ENCODE measurements at regions not wholly inside any gene's neighbourhood (a gene's known extent, or its start where the extent isn't known, plus 50 kb on each side); places are given as distances from the start of the nearest gene placed in this dataset.

DNA sequence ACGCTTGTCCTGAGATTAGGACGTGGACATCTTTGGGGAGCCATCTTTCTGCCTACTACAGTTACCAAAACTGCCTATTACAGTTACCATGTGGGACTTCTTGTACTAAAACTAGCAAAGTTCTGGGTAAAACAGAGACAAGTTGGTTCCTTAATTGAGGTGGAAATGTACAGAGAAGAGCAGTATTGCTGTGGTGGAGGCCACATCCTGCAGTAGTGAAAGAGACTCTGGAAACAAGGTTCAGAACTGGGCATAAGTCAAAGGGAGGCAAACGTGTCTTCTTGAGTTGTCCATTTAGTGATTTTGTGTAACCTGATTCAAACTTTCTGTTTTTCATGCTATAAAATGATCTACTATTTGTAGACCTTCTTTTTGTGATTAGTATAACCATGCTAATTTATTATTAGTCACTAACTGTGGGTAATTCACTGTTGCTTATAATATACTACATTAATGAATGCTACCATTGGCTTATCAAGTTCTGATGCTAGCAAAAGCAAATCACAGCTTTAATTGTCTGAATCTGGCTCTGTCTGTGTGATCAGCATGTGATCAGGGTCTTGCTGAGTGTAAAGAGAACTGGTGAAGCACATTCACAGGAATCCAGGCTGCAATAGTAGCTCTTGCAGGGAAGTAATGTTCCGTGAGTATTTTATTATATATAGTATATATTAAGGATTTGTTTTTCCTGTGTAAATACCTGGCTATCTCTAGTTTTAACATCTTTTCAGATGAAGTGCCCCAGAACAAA is 207.9 kb upstream of the GAP43 start:
- intact Hi-C loops (cut with DNase I) = no loop called here
- ATAC-seq (no peak), DNase-seq (ENCODE audit: missing footprints) (no peak)

GRCh38 chr3:115418583-115418982 is 204.7 kb upstream of the GAP43 start:
- DNase-seq (ENCODE audit: missing footprints) (no peak), ATAC-seq (no peak)
- intact Hi-C loops (cut with DNase I) = no loop called here

DNA sequence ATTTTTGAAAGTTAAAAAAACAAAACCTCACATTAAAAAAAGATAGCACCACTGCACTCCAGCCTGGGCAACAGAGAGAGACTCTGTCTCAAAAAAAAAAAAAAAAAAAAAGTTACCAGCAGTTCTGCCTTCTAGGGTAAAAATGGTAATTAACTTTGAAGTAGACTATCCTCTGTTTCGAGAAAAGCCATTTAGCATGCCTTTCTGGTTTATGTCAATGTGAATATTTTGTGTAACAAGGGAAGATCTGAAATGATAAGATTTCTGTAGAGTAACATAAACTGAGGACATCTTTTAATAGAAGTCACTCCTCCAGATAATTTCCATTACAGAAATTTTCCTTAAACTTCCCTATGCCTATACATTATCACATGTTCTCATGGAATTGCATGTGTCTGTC is 203.2 kb upstream of the GAP43 start:
- ATAC-seq = no peak
- DNase-seq (ENCODE audit: missing footprints) = no peak
- intact Hi-C loops (cut with DNase I) = no loop called here

- intact Hi-C loops (cut with DNase I) = no loop called here
- DNase-seq (ENCODE audit: missing footprints) = no peak
- no peak for ATAC-seq
Measured at GRCh38 chr3:115423170-115423569, 200.1 kb upstream of the GAP43 start.

GRCh38 chr3:115428841-115429240 is 194.5 kb upstream of the GAP43 start:
- intact Hi-C loops (cut with DNase I) = no loop called here
- DNase-seq (ENCODE audit: missing footprints) = no peak
- no peak for ATAC-seq

DNA sequence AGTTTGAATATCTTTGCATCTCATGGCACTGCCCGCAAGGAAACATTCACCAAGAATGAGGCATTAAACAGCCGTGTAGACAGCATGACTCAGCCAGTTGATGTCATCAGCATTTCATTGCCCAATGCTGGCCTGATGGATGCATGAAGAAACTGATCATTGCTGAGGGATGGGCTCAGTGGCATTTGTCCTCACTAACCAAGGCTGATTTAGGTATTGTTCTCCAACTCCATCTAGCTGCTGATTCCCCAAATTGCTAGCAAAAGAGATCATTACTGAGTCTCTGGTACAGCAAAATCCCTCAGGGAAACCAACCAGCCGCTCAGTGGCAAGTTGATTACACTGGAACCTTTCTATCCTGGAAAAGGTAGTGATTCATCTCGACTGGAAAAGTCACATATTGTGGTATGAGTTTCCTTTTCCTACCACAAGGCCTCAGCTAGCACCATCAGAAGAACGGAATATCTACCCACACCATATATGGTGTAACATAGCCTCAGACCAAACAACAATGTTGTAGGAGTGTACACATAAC is 186.5 kb upstream of the GAP43 start:
- no peak for DNase-seq (ENCODE audit: missing footprints)
- no peak for ATAC-seq
- intact Hi-C loops (cut with DNase I) = loop anchor here (5.0 kb wide), 1 partner anchor 220 kb away; no protein-coding TSS in a partner anchor

GRCh38 chr3:115438799-115439198 is 184.5 kb upstream of the GAP43 start:
- DNase-seq (ENCODE audit: missing footprints) (no peak), ATAC-seq (no peak)
- intact Hi-C loops (cut with DNase I) = loop anchor here (5.0 kb wide), 1 partner anchor 221 kb away; no protein-coding TSS in a partner anchor

- ATAC-seq = no peak
- no peak for DNase-seq (ENCODE audit: missing footprints)
- intact Hi-C loops (cut with DNase I) = no loop called here
Measured at GRCh38 chr3:115445559-115445958, 177.8 kb upstream of the GAP43 start.

- ATAC-seq = no peak
- intact Hi-C loops (cut with DNase I) = no loop called here
Measured at GRCh38 chr3:115448851-115449250, 174.5 kb upstream of the GAP43 start.

DNA sequence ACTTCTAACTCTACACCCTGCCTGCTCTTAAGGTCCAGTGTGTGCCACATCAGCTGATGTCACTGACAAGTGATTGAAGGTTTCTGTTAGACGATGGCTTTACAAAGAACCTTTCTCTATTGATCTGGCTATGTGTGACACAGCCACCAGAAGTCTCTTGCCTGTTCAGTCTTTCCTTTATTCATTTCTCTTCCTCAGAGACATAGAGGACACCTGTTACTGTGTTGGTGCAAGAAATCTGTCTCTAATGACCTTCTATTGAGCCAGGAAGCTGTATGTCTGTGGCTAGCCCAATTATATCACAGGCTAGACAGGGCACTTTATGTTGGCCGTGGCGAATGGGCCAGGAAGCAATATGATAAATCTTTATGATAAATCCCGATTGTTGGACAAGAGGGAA is 173.3 kb upstream of the GAP43 start:
- no peak for ATAC-seq
- intact Hi-C loops (cut with DNase I) = no loop called here
- DNase-seq (ENCODE audit: missing footprints) = no peak

More at GRCh38 chr3:115448851-115449250, 174.5 kb upstream of the GAP43 start:
- no peak for DNase-seq (ENCODE audit: missing footprints)

DNA sequence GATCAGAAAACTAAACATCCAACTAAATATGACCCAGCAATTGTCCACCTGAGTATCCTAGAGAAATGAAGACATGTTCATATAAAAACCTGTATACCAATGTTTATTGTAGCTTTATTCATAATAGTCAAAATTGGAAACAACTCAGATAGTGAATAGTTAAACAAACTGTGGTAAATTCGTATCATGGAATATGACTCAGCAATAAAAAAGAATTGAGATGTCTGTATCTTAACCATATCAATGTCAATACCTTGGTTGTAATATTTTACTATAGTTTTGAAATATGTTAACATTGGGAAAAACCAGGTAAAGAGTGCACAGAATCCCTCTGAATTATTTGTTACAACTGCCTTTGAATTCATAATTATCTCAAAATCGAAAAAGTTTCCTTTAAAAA is 159.3 kb upstream of the GAP43 start:
- no peak for DNase-seq (ENCODE audit: missing footprints)
- intact Hi-C loops (cut with DNase I) = no loop called here
- ATAC-seq = no peak

- intact Hi-C loops (cut with DNase I) = no loop called here
- no peak for ATAC-seq
- DNase-seq (ENCODE audit: missing footprints) = no peak
Measured at GRCh38 chr3:115469649-115470048, 153.7 kb upstream of the GAP43 start.

- peak; percentile 37 for DNase-seq (ENCODE audit: missing footprints)
- intact Hi-C loops (cut with DNase I) = no loop called here
- ATAC-seq = no peak
Measured at GRCh38 chr3:115470254-115470653, 153.1 kb upstream of the GAP43 start.

- peak; percentile 60 for DNase-seq (ENCODE audit: missing footprints)
- intact Hi-C loops (cut with DNase I) = no loop called here
- peak; percentile 76 for ATAC-seq
Measured at GRCh38 chr3:115475178-115476041, 147.9 kb upstream of the GAP43 start.

GRCh38 chr3:115476472-115476871 is 146.8 kb upstream of the GAP43 start:
- ATAC-seq (no peak), DNase-seq (ENCODE audit: missing footprints) (no peak)
- intact Hi-C loops (cut with DNase I) = no loop called here

DNA sequence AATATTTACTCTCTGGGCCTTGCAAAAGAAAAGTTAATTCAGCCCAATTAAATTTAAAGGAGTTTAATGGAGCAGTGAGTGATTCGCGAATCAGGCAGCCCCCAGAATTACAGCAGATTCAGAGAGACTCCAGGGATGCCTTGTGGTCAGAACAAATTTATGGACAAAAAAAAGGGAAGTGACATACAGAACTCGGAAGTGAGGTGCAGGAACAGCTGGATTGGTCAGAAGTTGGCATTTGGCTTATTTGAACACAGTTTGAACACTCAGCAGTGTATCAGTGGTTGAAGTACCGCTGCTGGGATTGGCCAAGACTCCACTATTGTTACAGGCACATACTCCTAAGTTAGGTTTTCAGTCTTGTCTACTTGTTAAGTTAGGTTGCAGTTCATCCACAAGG is 145.0 kb upstream of the GAP43 start:
- intact Hi-C loops (cut with DNase I) = no loop called here
- DNase-seq (ENCODE audit: missing footprints) = no peak
- ATAC-seq = no peak

- intact Hi-C loops (cut with DNase I) = no loop called here
- DNase-seq (ENCODE audit: missing footprints) = no peak
- no peak for ATAC-seq
Measured at GRCh38 chr3:115486880-115487279, 136.4 kb upstream of the GAP43 start.

- peak; percentile 48 for ATAC-seq
- intact Hi-C loops (cut with DNase I) = no loop called here
- no peak for DNase-seq (ENCODE audit: missing footprints)
Measured at GRCh38 chr3:115487968-115488367, 135.3 kb upstream of the GAP43 start.

DNA sequence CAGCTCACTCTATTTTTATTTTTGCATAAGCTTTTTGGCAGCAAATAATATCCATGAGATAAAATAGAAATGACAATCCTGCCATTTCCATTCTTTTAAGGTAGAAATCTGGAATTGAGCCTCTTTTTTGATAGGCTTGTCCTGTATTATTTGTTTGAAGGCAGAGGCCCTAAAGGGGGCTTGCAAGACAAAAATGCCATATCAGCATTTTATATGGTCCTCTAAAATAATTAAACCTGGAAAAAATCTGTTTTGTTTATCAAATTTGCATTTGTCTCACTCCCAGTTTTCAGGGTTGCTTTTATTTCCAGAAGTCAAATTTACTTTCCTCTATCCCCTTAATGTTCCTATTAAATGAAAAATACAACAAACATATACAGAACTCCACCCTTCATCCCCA is 134.9 kb upstream of the GAP43 start:
- DNase-seq (ENCODE audit: missing footprints) (no peak), ATAC-seq (no peak)
- intact Hi-C loops (cut with DNase I) = no loop called here

- ATAC-seq = no peak
- no peak for DNase-seq (ENCODE audit: missing footprints)
- intact Hi-C loops (cut with DNase I) = no loop called here
Measured at GRCh38 chr3:115494826-115495225, 128.5 kb upstream of the GAP43 start.

Data from Right ventricle myocardium inferior (tissue), 1 donor.